ENCODE measurements at regions not wholly inside any gene's neighbourhood (a gene's known extent, or its start where the extent isn't known, plus 50 kb on each side); places are given as distances from the start of the nearest gene placed in this dataset.

- no peak for DNase-seq
Measured at GRCh38 chr4:53764761-53765490, 173.6 kb upstream of the LNX1 start.

GRCh38 chr4:53763813-53764597, 172.7 kb upstream of the LNX1 start:
- peak; percentile 64 for DNase-seq

DNA sequence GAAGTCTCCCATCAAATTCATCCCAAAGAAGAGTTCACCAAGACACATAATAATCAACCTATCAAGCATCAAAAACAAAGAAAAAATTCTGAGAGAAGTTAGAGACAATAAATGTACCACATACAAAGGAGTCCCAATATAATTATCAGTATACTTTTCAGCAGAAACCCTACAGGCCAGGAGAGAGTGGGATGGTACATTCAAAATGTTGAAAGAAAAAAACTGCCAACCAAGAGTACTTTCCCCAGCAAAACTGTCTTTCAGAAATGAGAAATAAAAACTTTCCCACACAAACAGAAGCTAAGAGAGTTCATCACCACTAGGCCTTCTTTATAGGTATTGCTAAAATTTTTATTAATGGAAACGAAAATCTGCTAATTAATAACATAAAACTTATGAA, 164.4 kb upstream of the LNX1 start:
- no peak for DNase-seq

DNA sequence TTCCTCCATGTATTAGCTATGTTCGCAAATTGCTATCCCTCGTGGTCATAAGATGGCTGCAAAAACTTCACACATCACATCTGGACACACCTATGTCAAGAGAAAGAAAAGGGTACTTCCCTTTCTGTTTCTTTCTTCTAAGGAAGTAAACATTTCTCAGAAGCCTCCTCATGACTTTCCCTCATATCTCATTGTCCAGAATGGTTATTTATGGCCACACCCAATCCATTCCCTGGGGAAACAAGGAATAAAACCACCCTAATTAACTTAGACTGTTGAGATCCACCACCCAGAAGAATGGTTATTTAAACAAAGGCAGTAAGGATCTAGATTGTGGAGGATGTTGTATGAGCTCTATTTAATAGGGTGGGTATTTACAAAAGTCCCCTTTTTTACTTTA, 160.8 kb upstream of the LNX1 start:
- DNase-seq = no peak

- no peak for DNase-seq
Measured at GRCh38 chr4:53748328-53748772, 157.1 kb upstream of the LNX1 start.

- DNase-seq = no peak
Measured at GRCh38 chr4:53747401-53747800, 156.1 kb upstream of the LNX1 start.

GRCh38 chr4:53744446-53745160, 153.3 kb upstream of the LNX1 start:
- no peak for DNase-seq

- peak; percentile 16 for DNase-seq
Measured at GRCh38 chr4:53734584-53735353, 143.5 kb upstream of the LNX1 start.

GRCh38 chr4:53734182-53734581, 142.9 kb upstream of the LNX1 start:
- no peak for DNase-seq

DNA sequence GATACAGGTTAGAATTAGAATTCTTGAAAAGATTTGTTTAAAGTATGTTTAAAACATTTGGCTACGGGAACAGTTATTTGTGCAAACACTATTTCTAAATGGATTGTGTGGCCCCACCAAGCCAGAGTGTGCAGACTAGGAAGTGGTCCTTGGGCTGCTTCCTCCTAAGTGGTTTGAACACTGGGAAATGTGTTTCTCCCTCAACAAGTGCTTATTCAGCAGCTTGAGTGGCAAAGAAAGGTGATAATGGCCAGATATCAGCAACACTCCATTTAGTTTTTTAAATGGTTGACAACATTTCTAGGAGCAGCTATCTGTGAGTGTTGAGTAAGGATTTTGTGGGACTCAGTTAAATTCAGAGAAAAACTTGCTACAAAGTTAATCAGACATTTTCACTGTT, 141.4 kb upstream of the LNX1 start:
- DNase-seq = no peak

GRCh38 chr4:53730031-53730805, 138.9 kb upstream of the LNX1 start:
- DNase-seq = no peak

- no peak for DNase-seq
Measured at GRCh38 chr4:53722110-53722509, 130.8 kb upstream of the LNX1 start.

GRCh38 chr4:53721263-53721662, 130.0 kb upstream of the LNX1 start:
- DNase-seq = no peak

DNA sequence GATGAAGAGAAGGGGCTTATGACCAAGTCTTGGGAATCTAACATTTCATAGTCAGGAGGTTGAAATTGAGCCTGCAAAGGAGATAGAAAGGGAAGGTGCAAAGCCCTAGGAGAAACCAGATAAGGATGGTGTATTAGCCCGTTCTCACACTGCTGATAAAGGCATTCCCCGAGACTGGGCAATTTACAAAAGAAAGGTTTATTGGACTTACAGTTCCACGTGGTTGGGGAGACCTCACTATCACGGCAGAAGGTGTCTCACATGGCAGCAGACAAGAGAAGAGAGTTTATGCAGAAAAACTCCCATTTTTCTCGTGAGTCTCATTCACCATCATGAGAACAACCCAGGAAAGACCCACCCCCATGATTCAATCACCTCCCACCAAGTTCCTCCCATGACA, 129.5 kb upstream of the LNX1 start:
- DNase-seq = no peak

DNA sequence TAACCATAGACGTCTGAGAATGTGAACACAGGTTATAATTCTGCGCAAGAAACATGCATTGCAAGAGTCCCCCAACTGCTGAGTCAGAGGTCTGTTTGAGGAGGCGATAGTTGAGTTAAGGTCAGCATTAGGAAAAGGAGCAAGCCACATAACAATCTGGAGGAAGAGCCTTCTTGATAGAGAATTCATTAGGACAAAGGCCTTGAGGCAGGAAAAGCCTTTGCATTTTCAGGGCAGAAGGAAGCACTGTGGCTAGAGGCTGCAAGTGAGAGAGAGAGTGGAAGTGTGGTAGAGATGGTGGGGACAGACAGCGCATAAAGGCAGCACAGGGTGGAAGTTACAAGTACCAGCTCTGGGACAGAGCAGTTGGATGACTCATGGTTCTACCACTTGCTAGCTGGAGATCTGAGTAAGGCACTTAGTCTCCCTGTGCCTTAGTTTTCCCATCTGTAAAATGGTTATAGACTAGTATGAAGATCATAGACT, 125.8 kb upstream of the LNX1 start:
- no peak for DNase-seq

- no peak for DNase-seq
Measured at GRCh38 chr4:53716471-53717063, 125.3 kb upstream of the LNX1 start.

GRCh38 chr4:53716011-53716410, 124.7 kb upstream of the LNX1 start:
- DNase-seq = no peak

DNA sequence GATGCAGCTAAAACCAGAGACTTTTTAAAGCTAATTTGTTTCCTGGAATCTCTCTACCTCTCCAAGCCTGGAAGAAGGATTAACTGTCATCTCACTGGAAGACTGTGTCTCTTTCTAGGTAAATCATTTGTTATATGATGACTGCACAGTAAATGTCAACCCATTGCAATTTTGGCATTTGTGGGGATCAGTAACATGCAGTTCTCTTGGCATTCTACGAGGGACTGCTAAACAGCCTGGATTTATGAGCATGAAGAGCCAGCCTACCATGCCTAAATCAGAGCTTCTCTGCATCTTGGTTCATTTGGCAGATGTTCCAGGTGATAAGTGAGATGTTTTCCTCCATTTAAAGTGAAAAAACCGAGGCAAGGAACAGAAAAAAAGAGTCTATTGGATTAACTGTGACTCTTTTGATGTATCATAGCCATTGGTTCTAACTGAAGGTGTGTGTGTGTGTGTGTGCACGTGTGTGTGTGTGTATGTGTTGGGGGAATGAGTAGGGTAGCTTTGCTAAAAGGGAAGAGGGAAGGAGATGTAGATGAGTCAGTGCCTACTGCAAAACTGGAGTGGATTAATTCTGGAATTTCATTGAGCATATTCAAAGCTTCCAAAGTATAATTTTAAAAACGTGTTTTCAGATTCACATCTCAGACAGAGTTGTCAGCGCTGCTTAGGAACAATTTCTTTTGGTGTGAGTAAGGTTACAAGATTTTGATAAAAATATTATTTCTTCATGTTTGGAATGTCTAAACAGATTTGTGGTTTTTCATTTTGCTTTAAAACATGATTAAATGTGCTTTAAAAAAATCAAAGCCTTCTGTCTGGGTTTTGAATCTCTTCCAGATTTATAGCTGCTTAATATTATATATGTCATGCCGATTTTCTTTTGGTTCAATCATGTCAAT, 123.2 kb upstream of the LNX1 start:
- peak; percentile 35 for DNase-seq

GRCh38 chr4:53713767-53714166, 122.5 kb upstream of the LNX1 start:
- no peak for DNase-seq

- no peak for DNase-seq
Measured at GRCh38 chr4:53713296-53713695, 122.0 kb upstream of the LNX1 start.
